ENCODE measurements at regions not wholly inside any gene's neighbourhood (a gene's known extent, or its start where the extent isn't known, plus 50 kb on each side); places are given as distances from the start of the nearest gene placed in this dataset.
"Not testable (repeated sequence)": the region's sequence is repeated elsewhere in the genome, so short reads cannot be mapped to it uniquely, and the experiment has no call there.

DNA sequence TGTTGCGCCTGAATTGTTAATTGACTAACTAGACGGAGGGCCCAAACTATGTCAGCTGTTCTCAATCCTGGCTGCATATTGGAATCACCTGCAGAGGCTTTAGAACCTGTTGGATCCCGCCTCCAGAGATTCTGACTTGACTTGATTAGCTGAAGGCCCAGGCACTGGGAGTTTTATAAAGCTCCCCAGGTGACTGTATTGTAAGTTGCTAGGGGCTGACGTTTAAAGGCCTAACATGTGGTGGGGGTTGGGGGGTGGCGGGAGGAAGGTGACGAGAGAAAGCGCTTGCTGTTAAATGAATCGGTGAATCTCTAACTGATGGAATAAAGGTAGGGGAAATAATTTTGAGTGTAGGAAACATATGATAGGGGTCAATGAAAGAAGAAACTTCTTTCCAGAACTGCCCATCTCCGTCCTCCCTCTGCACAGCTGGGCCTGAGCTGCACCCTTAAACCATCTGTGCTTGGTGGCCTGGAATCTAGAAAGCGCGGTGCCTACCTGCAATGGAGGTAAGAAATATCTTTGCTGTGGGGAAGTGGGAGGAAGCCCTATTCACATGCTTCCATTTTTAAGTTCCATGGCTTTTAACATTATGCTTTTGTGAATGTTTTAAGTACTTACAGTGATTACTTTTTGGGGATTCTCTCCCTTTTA lies 225.0 kb upstream of the FAM3C start:
- DNase-seq (ENCODE audit: low read depth), result no peak

DNA sequence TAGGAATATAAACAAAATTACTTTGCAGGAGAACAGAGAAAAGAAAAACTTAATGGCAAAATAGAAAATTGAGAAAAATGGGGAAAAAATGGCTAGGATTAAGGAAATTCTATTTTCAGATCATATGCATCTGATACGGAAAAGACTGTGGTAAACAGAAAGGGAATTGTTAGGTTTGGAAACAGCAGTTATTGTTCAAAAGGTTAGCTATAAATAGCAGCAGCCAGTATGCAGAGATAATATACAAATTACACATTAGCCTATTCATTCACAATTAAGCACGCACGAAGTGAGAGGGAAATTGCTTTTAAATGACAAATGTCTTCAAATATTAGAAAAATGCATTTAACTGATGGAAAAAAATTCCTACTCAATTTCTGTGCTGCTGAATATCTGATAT lies 224.1 kb upstream of the FAM3C start:
- no peak for DNase-seq (ENCODE audit: low read depth)

DNA sequence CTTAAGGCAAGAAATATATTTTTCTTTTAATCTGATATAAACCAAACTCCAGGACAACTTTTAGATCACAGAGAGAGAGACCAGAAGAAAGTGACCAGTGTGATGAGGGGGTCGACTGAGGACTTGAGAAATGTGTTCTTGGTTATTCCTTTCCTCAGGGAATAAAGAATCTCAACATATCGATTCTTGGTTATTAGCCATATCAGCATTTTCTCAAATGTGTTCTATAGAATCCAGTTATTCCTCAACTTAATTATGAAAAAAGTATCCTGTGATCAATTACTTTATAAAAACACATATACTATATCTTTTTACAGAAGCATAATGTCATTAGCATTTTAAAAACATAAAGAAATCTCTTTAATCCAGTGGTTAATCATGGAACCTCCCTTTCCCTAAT lies 222.1 kb upstream of the FAM3C start:
- no peak for DNase-seq (ENCODE audit: low read depth)

DNA sequence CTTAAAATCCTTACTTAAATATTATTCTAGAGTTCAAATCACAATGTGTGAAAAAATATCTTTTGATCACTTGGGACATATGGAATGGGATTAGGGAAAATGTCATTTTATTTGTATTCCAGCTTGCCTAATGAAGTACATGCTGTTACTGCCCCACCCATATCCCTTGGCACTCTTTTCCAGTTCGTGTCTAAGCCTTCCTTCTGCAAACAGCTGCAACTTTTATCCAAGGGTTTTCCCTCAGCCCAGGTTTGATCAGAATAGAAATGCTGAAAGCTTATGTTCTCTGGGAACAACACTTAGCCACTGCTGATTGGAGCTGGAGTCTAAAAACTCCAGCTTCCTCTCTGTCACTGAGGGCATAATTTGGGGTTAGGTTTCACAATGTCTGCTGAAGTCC lies 214.1 kb upstream of the FAM3C start:
- no peak for DNase-seq (ENCODE audit: low read depth)

DNA sequence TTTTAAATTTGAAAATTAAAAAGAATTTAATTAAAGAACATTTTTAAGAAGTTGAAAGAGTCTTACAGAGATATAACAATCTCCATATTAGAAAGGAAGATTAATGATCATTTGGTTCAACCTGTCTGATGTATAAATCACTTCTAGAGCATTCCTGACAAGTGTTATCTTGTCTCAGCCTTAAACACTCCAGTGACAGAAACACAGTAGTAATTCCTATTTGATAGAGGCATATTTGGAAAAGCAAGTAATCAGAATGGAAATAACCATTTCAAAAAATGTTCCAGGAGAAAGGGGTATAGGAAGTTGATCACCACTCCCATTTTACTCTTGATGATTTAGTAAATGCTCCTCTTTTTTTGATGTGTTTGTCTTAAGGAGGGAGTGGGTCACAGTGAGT lies 213.1 kb upstream of the FAM3C start:
- no peak for DNase-seq (ENCODE audit: low read depth)

DNA sequence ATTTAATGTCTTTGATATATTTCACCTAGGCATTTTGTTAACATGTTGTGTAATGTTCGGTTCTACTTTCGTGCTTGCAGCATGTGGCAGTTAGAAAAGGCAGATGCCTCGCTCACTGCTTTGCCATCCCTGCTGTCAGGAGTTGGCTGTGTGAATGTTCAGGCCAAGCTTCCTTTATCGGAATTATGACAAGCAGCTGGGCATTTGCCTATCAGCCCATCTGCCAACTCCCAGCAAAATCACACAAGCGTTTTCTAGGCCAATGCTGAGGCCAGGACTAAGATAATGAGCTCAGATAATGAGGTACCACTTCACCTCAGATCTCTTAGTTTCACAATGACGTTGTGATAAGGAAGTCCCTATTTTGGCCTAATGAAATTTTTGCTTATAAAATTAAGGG lies 212.7 kb upstream of the FAM3C start:
- no peak for DNase-seq (ENCODE audit: low read depth)

DNA sequence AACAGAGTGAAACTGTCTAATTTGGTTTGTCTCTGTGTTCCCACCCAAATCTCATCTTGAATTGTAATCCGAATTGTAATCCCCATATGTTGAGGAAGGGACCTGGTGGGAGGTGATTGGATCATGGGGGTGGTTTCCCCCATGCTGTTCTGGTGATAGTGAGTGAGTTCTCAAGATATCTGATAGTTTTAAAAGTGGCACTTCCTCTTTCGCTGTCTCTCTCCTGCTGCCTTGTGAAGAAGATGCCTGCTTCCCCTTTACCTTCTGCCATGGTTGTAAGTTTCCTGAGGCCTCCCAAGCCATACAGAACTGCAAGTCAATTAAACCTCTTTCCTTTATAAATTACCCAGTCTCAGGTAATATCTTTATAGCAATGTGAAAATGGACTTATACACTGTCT lies 212.1 kb upstream of the FAM3C start:
- not testable (repeated sequence) for DNase-seq (ENCODE audit: low read depth)

DNA sequence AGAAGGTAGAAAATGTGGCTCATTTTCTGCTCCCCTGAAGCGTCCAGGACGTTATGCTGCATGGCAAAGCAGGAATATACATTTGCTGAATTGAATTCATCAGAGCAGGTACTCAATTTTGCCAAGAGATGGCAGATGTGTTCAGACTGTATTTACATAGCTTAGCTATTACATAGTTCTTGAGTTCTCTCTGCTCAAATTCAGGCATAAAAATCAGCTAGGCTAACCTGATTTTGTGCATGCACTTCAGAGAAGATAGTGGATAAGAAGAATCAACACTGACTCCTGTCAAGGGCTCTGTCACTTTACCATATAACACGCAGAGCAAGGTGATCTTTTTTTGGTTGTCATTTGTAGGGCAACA lies 209.2 kb upstream of the FAM3C start:
- DNase-seq (ENCODE audit: low read depth), result no peak

DNA sequence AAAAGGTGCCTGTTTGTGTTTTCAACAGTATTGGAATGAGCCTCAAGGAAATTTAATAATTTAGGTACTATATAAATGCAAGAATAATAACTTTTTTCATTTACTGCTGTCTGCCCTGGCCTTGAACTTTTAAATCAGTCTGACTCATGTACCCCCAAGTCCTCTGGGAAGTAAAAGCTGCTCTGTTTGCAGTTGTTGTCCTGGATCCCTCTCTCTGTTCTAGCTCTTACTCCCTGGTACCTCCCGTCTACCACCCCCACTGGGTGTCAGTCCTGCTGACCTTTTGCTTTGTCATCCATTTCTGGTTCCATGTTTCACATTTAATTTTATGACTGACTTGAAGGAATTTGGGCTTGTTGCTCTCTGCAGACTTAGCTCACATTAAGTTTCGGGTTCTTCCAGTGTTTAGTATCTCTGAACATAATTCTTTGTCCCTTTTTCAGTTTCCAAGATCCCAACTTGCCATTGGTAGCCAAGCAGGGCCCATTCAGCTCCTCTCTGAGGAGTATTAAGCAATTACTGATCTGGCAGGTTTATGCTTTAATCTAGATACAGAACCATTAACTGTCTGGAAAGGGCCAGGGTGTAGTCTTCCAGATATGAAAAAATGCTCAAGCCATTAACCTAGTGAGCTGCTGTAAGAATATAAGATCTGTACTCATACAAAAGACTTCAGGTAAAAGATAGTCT lies 208.7 kb upstream of the FAM3C start:
- DNase-seq (ENCODE audit: low read depth), result no peak

DNA sequence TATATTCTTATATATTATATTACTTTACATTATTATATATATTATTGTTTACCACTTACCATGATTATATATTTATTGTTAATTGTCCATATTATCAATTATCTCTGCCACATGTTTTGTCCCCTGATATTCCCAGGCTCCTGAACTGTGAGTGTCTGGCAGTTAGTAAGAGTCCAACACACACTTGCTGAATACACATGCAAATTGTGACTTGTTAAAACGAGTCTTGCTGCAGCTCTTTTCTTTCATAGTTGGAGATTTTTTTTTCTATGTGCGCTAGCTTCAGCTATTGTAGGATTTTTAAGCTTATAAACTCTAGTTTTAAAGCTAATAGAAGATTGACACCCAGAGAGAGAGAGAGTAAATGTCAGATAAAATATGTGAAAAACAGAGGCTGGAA lies 207.8 kb upstream of the FAM3C start:
- DNase-seq (ENCODE audit: low read depth), result no peak

DNA sequence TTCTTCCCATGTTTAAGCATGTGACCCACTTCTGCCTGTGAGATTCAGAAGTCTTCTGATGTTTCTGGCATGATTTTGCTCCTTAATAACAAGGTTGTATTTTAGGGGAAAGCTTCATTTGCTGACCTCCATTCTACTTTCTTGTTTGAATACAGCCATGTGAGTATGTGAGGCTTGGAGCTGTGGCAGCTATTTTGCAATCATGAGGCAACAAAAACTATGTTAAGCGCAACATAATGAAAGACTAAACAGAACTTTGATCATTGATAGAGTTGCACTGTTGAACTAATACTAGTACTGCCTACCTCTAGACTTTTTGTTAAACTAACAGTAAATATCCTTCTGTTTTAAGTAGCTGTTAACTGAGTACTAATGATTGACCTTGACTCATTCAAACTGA lies 203.8 kb upstream of the FAM3C start:
- no peak for DNase-seq (ENCODE audit: low read depth)

DNA sequence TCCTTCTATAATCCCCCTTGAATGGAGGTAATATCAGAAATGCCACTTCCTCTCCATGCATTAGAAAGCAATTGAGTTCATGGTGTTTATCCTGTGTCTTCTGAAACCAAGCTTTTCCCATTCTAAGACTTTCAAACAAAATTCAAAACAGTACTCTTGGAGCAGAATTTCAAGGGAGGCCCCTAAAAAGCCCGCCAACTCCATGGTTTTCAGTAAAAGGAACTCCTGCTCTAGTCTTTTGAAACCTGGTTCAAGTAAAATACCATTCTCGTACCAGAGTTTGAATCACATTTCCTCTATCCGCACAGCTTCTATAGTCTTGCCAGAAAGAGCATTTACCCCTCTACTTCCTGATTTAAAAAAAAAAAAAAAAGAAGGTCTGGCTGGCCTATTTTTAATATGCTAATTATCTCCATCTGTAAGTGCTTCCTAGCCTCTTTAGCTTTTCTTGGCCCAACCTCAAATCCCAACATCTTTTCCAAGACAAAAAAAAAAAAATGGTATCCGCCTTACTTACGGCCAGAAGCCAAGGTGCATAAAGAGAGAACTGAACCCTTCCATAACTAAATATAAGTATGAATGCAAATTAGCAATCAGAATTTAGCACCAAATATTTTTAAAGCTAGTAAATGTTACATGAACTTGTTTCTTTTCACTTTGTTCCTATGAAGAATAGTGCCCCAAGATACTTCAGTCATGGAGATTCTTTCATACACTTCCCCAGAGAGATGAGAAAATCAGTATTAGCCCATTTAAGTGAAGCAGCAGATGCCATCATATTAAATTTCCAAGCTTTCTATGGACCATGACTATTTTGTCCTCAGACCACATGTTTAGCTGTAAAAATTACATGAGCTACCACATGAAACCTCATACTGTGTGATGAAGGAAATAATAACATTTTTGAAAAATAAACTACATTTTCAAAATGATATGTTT lies 199.9 kb upstream of the FAM3C start:
- no peak for DNase-seq (ENCODE audit: low read depth)

DNA sequence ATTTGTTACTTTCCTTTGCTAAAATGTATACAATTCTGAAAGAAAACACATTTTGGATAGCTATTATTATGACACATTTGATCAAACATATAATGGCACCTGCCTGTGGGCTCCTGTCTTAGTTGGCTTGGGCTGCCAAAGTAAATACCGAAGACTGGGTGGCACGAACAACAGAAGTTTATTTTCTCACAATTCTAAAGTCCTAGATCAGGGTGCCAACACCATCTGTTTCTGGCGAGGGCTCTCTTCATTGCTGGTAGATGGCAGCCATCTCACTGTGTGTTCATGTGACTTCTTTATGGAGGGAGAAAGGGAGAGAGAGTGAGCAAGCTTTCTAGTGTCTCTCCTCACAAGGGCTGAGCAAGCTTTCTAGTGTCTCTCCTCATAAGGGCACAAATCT lies 195.8 kb upstream of the FAM3C start:
- DNase-seq (ENCODE audit: low read depth), result no peak

DNA sequence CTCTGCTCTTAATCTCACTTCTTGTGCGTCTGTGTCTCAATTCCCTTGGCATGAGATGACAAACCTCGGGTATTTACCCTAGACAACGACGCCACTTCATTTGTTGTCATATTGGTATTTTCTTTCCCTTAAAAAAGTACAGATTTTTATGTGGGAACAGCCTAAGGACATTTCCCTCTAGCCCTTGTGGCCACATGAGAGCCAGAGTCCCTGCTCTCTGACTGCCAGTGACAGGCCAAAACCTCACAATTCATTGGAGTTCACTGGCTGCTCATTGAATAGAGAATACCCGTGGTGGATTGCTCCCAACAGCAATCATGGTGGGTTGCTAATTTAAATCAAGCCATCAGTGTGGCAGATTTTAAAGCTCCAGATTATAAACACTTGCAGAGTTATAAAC lies 191.3 kb upstream of the FAM3C start:
- no peak for DNase-seq (ENCODE audit: low read depth)

DNA sequence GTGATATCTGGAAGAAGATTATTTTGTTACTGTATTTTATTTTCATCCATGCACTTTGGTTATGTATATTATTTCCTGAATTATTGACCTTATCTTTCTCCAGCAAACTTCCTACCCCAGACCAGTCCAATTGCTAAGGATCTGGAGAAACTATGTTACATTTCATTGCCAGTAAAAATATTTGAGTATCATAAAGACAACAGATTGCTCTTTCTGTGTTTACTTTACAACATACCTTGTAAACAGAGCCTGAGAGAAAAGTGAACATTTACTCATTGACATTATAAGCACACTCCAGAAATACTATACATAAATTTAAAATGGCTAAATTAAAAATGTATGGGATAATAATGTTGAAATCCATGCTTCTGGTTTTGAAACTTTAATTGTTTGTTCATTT lies 186.2 kb upstream of the FAM3C start:
- DNase-seq (ENCODE audit: low read depth), result no peak

DNA sequence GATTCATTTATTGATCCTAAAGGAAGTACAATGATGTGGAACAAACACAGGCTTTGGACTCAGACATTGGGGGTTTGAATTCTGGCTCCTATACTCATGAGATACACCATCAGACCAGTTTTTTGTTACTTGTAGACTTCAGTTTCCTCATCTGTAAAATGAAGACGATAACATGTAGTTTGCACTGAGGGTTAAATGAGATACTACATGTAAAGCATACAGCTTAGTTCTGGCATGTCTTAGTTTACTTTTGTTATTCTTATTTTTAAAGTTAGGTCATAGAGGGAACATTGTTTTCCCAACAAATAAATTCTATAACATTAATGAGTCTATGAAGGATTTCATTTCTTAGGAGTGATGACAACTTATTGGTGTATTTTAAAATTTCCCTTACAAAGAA lies 183.5 kb upstream of the FAM3C start:
- DNase-seq (ENCODE audit: low read depth), result no peak

DNA sequence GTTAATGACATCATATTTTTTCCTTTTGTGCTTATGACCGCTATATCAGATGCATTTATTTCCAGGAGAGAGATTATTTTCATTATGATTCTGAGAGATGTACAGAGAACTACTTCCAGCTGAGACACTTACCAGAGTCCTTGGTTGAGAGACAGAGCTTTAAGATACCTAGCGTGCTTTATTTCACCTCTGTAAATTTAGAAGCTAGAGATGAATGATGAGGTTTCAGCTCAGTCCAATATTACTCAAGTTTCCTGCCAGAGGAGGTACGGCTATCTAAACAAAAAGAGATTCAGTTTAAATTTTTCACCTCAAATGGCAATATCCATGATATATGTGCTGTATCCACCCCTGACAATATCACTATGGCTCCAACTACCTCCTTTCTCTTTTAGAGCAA lies 182.6 kb upstream of the FAM3C start:
- no peak for DNase-seq (ENCODE audit: low read depth)

DNA sequence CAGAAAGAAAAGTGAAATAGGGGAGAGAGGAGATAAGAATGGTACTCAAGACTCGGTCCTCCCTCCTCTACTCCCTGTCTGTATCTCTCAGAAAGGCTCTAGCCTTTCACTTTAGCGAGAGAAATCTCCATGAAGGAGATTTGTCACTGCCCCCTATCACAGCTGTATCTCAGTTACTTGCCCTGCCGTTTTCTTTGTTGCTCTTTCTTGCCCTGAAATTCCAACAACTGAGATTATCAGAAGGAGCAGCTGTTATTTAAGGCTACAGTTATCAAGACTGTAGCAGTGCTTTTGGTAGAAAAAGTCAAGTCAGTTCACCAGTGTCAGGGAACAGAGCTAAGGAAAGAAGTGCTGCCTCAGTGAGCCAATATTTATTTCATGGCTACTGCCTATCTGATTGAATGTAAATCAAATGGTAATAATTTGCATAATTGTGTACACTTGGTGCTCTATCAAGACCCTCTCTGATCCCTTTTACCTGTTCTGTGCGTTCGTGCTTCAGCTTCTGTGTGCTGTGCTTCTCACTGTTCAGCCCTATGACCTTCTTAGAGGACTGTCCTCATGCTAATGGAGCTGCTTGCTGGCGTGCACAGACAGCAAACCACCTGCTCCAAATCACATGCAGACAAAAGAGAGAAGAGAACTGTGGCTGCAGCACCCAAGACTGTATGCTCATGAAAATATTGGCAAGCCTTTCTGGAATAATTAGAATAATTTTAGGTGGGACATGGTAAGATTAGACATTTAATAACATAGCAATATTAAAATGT lies 180.2 kb upstream of the FAM3C start:
- no peak for DNase-seq (ENCODE audit: low read depth)

DNA sequence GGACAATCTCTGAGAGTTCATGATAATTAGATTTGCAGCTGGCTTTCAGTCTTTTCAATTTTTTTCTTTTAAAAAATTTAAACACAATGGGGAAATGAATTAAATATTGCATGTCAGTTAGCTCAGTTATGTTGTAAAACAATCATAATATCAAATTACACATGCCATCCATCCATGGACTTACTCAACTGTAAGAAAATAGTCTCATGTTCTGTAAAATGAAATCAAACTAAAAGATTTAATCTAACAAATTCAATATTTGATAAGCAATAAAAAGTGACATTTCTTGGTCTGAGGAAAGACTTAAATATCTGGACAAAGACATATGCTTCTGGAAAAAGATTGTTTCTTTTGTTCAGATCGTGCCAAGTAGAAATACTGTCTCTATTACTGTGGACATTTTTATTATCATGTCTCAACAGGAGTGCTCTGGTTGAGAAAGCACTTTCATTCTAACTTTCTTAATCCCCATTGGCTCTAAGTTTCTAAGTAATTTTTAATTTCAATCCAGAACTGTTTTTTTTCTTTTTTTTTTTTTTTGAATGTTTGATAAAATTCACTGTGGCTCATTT lies 179.2 kb upstream of the FAM3C start:
- DNase-seq (ENCODE audit: low read depth), result no peak

DNA sequence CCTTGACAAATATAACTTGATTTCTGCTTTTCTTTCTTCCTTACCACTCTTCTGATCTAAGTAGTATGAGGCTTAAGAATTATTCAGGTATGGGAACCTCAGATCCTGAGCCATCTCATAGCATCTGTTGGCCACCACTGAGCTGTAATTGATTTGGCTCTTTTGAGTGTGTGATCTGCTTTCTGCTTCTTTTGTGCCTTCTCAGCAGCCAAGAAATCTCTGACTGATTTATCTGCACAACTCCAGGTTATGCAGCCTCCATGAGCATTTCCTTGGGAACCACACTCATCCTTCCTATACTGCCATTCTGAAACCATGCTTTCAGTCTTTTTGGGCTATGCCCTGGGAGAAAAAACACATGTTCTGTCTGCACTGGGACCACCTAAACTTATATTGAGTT lies 178.0 kb upstream of the FAM3C start:
- DNase-seq (ENCODE audit: low read depth), result no peak

DNA sequence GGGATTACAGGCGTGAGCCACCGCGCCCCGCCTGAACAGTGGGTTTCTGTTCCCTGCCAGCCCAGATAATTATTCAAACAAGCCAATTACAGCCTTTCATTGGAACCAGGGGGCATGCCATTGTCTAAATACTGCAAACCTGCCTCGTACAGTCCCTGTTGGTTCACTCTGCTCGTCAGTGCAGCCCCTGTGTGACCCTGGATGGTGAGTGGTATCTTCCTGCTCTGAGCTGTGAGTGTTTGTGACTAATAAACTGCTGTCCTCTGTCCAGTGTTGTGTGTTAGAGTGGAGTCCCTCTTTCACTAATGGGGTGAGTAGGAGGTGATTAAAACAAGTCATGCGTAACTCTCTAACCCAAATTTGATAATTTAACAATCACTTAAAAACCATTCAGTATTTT lies 176.5 kb upstream of the FAM3C start:
- no peak for DNase-seq (ENCODE audit: low read depth)

DNA sequence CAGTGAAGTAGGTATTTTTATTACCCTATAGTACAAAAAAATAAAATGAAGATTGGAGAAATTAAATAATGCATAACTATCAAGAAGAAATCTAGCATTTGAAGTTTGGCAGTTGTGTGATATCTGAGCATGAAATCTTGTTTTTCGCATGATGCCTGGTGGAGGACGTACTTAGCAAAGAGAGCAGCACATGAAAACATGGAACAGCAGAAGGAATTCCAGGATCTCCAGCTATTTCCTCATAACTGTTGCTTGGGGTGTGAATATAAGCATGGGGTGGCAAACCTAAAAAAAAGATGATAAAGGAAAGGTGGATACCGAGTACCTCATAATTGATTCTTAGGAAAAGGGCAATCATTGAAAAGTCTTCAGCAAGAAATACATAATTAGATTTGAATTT lies 174.3 kb upstream of the FAM3C start:
- DNase-seq (ENCODE audit: low read depth), result no peak
